ENCODE measurements at regions not wholly inside any gene's neighbourhood (a gene's known extent, or its start where the extent isn't known, plus 50 kb on each side); places are given as distances from the start of the nearest gene placed in this dataset.

DNA sequence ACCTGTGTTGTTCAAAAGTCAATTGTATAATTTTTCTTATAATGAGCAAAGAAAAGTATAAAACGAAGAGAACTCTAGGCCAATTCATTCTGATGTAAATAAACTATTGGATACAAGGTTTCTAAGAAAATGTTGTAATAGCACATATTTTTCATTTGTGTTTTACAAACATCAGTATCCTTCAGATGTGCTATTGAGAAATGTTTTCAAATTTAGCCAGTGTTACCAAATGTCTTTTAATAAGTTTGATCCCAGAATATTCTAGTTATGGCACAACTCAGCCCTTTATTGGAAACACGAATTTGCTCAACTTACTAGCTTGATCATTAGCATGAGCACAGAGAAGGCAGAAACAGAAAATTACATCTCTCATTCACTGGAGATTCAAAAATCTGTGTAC, 319.3 kb downstream of the IL15 start:
- ChIA-PET CTCF (no interaction called here), POLR2A (no interaction called here)
- TF ChIP-seq, protein P1, sequence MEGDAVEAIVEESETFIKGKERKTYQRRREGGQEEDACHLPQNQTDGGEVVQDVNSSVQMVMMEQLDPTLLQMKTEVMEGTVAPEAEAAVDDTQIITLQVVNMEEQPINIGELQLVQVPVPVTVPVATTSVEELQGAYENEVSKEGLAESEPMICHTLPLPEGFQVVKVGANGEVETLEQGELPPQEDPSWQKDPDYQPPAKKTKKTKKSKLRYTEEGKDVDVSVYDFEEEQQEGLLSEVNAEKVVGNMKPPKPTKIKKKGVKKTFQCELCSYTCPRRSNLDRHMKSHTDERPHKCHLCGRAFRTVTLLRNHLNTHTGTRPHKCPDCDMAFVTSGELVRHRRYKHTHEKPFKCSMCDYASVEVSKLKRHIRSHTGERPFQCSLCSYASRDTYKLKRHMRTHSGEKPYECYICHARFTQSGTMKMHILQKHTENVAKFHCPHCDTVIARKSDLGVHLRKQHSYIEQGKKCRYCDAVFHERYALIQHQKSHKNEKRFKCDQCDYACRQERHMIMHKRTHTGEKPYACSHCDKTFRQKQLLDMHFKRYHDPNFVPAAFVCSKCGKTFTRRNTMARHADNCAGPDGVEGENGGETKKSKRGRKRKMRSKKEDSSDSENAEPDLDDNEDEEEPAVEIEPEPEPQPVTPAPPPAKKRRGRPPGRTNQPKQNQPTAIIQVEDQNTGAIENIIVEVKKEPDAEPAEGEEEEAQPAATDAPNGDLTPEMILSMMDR (IDR thresholded peaks at IDR 0.05; ENCODE audit: insufficient read depth, low read length, missing control alignments), result no peak
- no peak overlapping the region for H3K4me3 ChIP-seq (ENCODE audit: low read depth, low read length)
- no peak for DNase-seq (ENCODE audit: low read depth, low spot score)

GRCh38 chr4:141957416-141957815, 321.0 kb downstream of the IL15 start:
- no peak overlapping the region for H3K4me3 ChIP-seq (ENCODE audit: low read depth, low read length)
- no peak for DNase-seq (ENCODE audit: low read depth, low spot score)
- ChIA-PET POLR2A (interaction anchor here (0.7 kb wide), 1 partner anchor 29 kb away, joined by 4 read pairs; no protein-coding TSS in a partner anchor), CTCF (no interaction called here)
- TF ChIP-seq, protein P1 (IDR thresholded peaks at IDR 0.05; ENCODE audit: insufficient read depth, low read length, missing control alignments), result no peak

- DNase-seq (ENCODE audit: low read depth, low spot score), result no peak
- CTCF ChIA-PET, result interaction anchor here (0.8 kb wide), 1 partner anchor 656 kb away, joined by 3 read pairs; no protein-coding TSS in a partner anchor
- H3K4me3 ChIP-seq (ENCODE audit: low read depth, low read length), result no peak overlapping the region
- POLR2A ChIA-PET, result no interaction called here
- TF ChIP-seq, protein P1 (IDR thresholded peaks at IDR 0.05; ENCODE audit: insufficient read depth, low read length, missing control alignments), result no peak
Measured at GRCh38 chr4:141962486-141962885, 326.1 kb downstream of the IL15 start.

DNA sequence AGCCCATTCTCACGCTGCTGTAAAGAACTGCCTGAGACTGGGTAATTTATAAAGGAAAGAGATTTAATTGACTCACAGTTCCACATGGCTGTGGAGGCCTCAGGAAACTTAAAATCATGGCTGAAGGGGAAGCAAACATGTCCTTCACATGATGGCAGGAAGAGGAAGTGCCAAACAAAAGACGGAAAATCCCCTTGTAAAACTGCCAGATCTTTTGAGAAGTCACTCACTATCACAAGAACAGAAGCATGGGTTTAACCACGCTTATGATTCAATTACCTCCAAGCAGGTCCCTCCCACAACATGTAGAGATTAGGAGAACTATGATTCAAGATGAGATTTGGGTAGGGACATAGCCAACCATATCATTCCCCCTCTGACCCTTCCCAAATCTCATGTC, 335.5 kb downstream of the IL15 start:
- DNase-seq (ENCODE audit: low read depth, low spot score), result no peak
- ChIA-PET POLR2A (no interaction called here), CTCF (no interaction called here)
- TF ChIP-seq, protein P1 (IDR thresholded peaks at IDR 0.05; ENCODE audit: insufficient read depth, low read length, missing control alignments), result no peak
- no peak overlapping the region for H3K4me3 ChIP-seq (ENCODE audit: low read depth, low read length)

- TF ChIP-seq, protein P1 (IDR thresholded peaks at IDR 0.05; ENCODE audit: insufficient read depth, low read length, missing control alignments), result no peak
- no peak overlapping the region for H3K4me3 ChIP-seq (ENCODE audit: low read depth, low read length)
- POLR2A ChIA-PET, result no interaction called here
- DNase-seq (ENCODE audit: low read depth, low spot score), result no peak
- CTCF ChIA-PET, result no interaction called here
Measured at GRCh38 chr4:141972950-141973349, 336.6 kb downstream of the IL15 start.

Data from AG04449 (cell line).